ENCODE measurements at regions not wholly inside any gene's neighbourhood (a gene's known extent, or its start where the extent isn't known, plus 50 kb on each side); places are given as distances from the start of the nearest gene placed in this dataset.

DNA sequence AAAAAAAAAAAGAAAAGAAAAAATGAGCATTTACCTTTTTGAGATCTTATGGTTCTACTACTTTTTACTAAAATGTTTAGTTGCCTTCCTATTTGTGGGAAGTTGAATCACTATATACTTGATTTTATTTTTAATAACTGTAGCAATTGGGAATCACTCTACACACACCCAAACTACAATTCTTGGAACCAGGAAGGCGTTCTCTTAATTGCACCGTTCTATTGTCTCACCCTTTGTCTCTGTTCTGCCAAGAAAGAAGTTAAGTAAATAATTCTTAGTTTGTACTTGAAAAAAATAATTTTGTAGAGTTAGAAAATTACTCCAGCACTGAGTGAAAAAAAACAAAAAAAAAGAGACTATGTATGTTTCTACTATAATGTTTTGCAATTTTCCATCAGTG, 62.7 kb downstream of the ATOH1 start:
- no peak for TF ChIP-seq ZNF18 (CRISPR knock-in tag; IDR thresholded peaks at IDR 0.05; ENCODE audit: insufficient replicate concordance)
- TF ChIP-seq EP300 (IDR thresholded peaks at IDR 0.05; ENCODE audit: low read depth in 2 of 2, low read length in 2 of 2), result no peak
- TF ChIP-seq EP300 (CRISPR knock-in tag; IDR thresholded peaks at IDR 0.05; ENCODE audit: borderline replicate concordance), result no peak
- no peak for TF ChIP-seq MTA1 (CRISPR knock-in tag; IDR thresholded peaks at IDR 0.05; ENCODE audit: borderline replicate concordance)
- no peak for TF ChIP-seq KAT7 (CRISPR knock-in tag; IDR thresholded peaks at IDR 0.05; ENCODE audit: borderline replicate concordance)
- TF ChIP-seq SOX6 (IDR thresholded peaks at IDR 0.05), result no peak
- no peak for TF ChIP-seq SOX6 (CRISPR knock-in tag; IDR thresholded peaks at IDR 0.05)
- TF ChIP-seq YY1 (IDR thresholded peaks at IDR 0.05; ENCODE audit: insufficient read depth, insufficient replicate concordance, low read depth, low read length), result no peak
- no peak for TF ChIP-seq GFI1 (CRISPR knock-in tag; IDR thresholded peaks at IDR 0.05; ENCODE audit: borderline replicate concordance)
- no peak for TF ChIP-seq PHB2 (IDR thresholded peaks at IDR 0.05; ENCODE audit: partially characterized antibody)
- TF ChIP-seq, protein P1, sequence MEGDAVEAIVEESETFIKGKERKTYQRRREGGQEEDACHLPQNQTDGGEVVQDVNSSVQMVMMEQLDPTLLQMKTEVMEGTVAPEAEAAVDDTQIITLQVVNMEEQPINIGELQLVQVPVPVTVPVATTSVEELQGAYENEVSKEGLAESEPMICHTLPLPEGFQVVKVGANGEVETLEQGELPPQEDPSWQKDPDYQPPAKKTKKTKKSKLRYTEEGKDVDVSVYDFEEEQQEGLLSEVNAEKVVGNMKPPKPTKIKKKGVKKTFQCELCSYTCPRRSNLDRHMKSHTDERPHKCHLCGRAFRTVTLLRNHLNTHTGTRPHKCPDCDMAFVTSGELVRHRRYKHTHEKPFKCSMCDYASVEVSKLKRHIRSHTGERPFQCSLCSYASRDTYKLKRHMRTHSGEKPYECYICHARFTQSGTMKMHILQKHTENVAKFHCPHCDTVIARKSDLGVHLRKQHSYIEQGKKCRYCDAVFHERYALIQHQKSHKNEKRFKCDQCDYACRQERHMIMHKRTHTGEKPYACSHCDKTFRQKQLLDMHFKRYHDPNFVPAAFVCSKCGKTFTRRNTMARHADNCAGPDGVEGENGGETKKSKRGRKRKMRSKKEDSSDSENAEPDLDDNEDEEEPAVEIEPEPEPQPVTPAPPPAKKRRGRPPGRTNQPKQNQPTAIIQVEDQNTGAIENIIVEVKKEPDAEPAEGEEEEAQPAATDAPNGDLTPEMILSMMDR (CRISPR knock-in tag; IDR thresholded peaks at IDR 0.05), result no peak
- TF ChIP-seq POLR2AphosphoS5 (IDR thresholded peaks at IDR 0.05; ENCODE audit: low read depth, low read length), result no peak

Data from HepG2 (cell line).